Epidermal melanocyte (primary cell): ENCODE measurements at regions not wholly inside any gene's neighbourhood (a gene's known extent, or its start where the extent isn't known, plus 50 kb on each side); places are given as distances from the start of the nearest gene placed in this dataset.
A peak's percentile ranks its signal among the peaks of the same experiment; 100 is the strongest.

Experiments used
- DNase-seq: peaks from one replicate; pipeline ENCODE4 v3.0.0; 2011; ENCODE audit warnings: low spot score; ENCODE audit not compliant: insufficient read length

- no peak for DNase-seq
Measured at GRCh38 chr5:73311291-73312110, 137.1 kb downstream of the FOXD1 start.

GRCh38 chr5:73307645-73308355 is 134.8 kb downstream of the TMEM174 start:
- DNase-seq: no peak

GRCh38 chr5:73306741-73307275 is 133.8 kb downstream of the TMEM174 start:
- no peak for DNase-seq

- DNase-seq: no peak
Measured at GRCh38 chr5:73306078-73306719, 133.2 kb downstream of the TMEM174 start.

GRCh38 chr5:73305386-73305785 is 132.4 kb downstream of the TMEM174 start:
- no peak for DNase-seq

GRCh38 chr5:73304381-73304780 is 131.4 kb downstream of the TMEM174 start:
- DNase-seq: peak; percentile 58

GRCh38 chr5:73303148-73304079 is 130.4 kb downstream of the TMEM174 start:
- DNase-seq: no peak

GRCh38 chr5:73302797-73303147 is 129.8 kb downstream of the TMEM174 start:
- DNase-seq: no peak

GRCh38 chr5:73301208-73301901 is 128.4 kb downstream of the TMEM174 start:
- no peak for DNase-seq

GRCh38 chr5:73300337-73301207 is 127.6 kb downstream of the TMEM174 start:
- no peak for DNase-seq

- DNase-seq: no peak
Measured at GRCh38 chr5:73299665-73300336, 126.8 kb downstream of the TMEM174 start.

GRCh38 chr5:73298772-73299630 is 126.0 kb downstream of the TMEM174 start:
- peak; percentile 31 for DNase-seq

- no peak for DNase-seq
Measured at GRCh38 chr5:73298251-73298771, 125.3 kb downstream of the TMEM174 start.

GRCh38 chr5:73297430-73297829 is 124.4 kb downstream of the TMEM174 start:
- no peak for DNase-seq

- no peak for DNase-seq
Measured at GRCh38 chr5:73296772-73297171, 123.8 kb downstream of the TMEM174 start.

GRCh38 chr5:73295921-73296320 is 122.9 kb downstream of the TMEM174 start:
- DNase-seq: no peak

GRCh38 chr5:73295447-73295846 is 122.5 kb downstream of the TMEM174 start:
- DNase-seq: no peak
